ENCODE measurements at regions not wholly inside any gene's neighbourhood (a gene's known extent, or its start where the extent isn't known, plus 50 kb on each side); places are given as distances from the start of the nearest gene placed in this dataset.

- WGBS (ENCODE audit: insufficient coverage): 85% methylated on average over 11 of the region's 15 CpGs
- POLR2A ChIA-PET: no interaction called here
Measured at GRCh38 chr2:121132054-121132761, 152.8 kb downstream of the TFCP2L1 start.

GRCh38 chr2:121132762-121133107 is 152.3 kb downstream of the TFCP2L1 start:
- CTCF ChIA-PET: no interaction called here
- 50% methylated on average over 4 of the region's 6 CpGs for WGBS (ENCODE audit: insufficient coverage)
- H3K27ac Mint-ChIP-seq: no peak overlapping the region

More at GRCh38 chr2:121132054-121132761, 152.8 kb downstream of the TFCP2L1 start:
- intact Hi-C loops (cut with micrococcal nuclease): no loop called here
- Histone ChIP-seq H2AFZ (ENCODE audit: insufficient read depth, low read depth, low read length, poor library complexity, severe bottlenecking) (no peak overlapping the region), H3K27ac (ENCODE audit: low read length in 2 of 2) (no peak overlapping the region), H4K20me1 (ENCODE audit: control insufficient read depth, insufficient read depth, low read length, poor library complexity, severe bottlenecking) (no peaks in the 10 kb centered on the region), H3K9ac (ENCODE audit: low read length) (no peak overlapping the region), H3K27me3 (replicated peaks in 1 of 4; ENCODE audit: control extremely low read depth in 1 of 4, control insufficient read depth in 3 of 4, insufficient read depth in 4 of 4, low read length in 3 of 4) (no peaks in the 10 kb centered on the region), H3K4me3 (ENCODE audit: control extremely low read depth in 1 of 5, extremely low read depth in 1 of 5, insufficient read depth in 1 of 5, low read depth in 2 of 5, low read length in 4 of 5) (no peak overlapping the region), H3K9me3 (ENCODE audit: control extremely low read depth in 1 of 3, control insufficient read depth in 2 of 3, insufficient read depth in 1 of 3, low read length in 2 of 3) (peaks cover 0 to 18% (median 0%) of the 10 kb centered on the region in 3 donors), H3K4me1 (ENCODE audit: control insufficient read depth in 2 of 2, insufficient read depth in 2 of 2, low read length in 2 of 2) (no peaks in the 10 kb centered on the region), H3K79me2 (ENCODE audit: control insufficient read depth, insufficient read depth, low read length) (no peaks in the 10 kb centered on the region), H3K36me3 (replicated peaks in 1 of 2; ENCODE audit: control extremely low read depth in 1 of 2, control insufficient read depth in 1 of 2, extremely low read depth in 1 of 2, insufficient read depth in 2 of 2, low read length in 1 of 2) (no peaks in the 10 kb centered on the region), H3K4me2 (replicated peaks; ENCODE audit: low read depth, low read length, poor library complexity, severe bottlenecking) (no peak overlapping the region)
- Mint-ChIP-seq H3K9me3 (ENCODE audit: insufficient read depth) (no peaks in the 10 kb centered on the region), H3K27ac (no peak overlapping the region), H3K4me1 (no peaks in the 10 kb centered on the region), H3K27me3 (no peaks in the 10 kb centered on the region), H3K4me3 (no peak overlapping the region)
- CTCF ChIA-PET: no interaction called here
- no peak for ATAC-seq (ENCODE audit: low read depth)
- no peak for TF ChIP-seq EZH2 (IDR thresholded peaks at IDR 0.05; ENCODE audit: borderline replicate concordance, insufficient read depth, low read depth, low read length, poor library complexity, severe bottlenecking)
- TF ChIP-seq CTCF (IDR thresholded peaks at IDR 0.05): no peak
- no peak for DNase-seq

More at GRCh38 chr2:121132762-121133107, 152.3 kb downstream of the TFCP2L1 start:
- H4K20me1 ChIP-seq (ENCODE audit: control insufficient read depth, insufficient read depth, low read length, poor library complexity, severe bottlenecking): no peaks in the 10 kb centered on the region
- Mint-ChIP-seq H3K9me3 (ENCODE audit: insufficient read depth) (no peaks in the 10 kb centered on the region), H3K4me1 (no peaks in the 10 kb centered on the region), H3K27me3 (no peaks in the 10 kb centered on the region), H3K4me3 (no peak overlapping the region)
- no peak for TF ChIP-seq CTCF (IDR thresholded peaks at IDR 0.05)
- TF ChIP-seq EZH2 (IDR thresholded peaks at IDR 0.05; ENCODE audit: borderline replicate concordance, insufficient read depth, low read depth, low read length, poor library complexity, severe bottlenecking): no peak
- DNase-seq (no peak), ATAC-seq (ENCODE audit: low read depth) (no peak)
- no peak overlapping the region for H3K27ac ChIP-seq (ENCODE audit: low read length in 2 of 2)
- no peak overlapping the region for H3K9ac ChIP-seq (ENCODE audit: low read length)
- no peak overlapping the region for H3K4me3 ChIP-seq (ENCODE audit: control extremely low read depth in 1 of 5, extremely low read depth in 1 of 5, insufficient read depth in 1 of 5, low read depth in 2 of 5, low read length in 4 of 5)
- H3K27me3 ChIP-seq (replicated peaks in 1 of 4; ENCODE audit: control extremely low read depth in 1 of 4, control insufficient read depth in 3 of 4, insufficient read depth in 4 of 4, low read length in 3 of 4): no peaks in the 10 kb centered on the region
- H3K79me2 ChIP-seq (ENCODE audit: control insufficient read depth, insufficient read depth, low read length): no peaks in the 10 kb centered on the region
- no peaks in the 10 kb centered on the region for H3K4me1 ChIP-seq (ENCODE audit: control insufficient read depth in 2 of 2, insufficient read depth in 2 of 2, low read length in 2 of 2)
- intact Hi-C loops (cut with micrococcal nuclease): no loop called here
- H3K4me2 ChIP-seq (replicated peaks; ENCODE audit: low read depth, low read length, poor library complexity, severe bottlenecking): no peak overlapping the region
- H3K36me3 ChIP-seq (replicated peaks in 1 of 2; ENCODE audit: control extremely low read depth in 1 of 2, control insufficient read depth in 1 of 2, extremely low read depth in 1 of 2, insufficient read depth in 2 of 2, low read length in 1 of 2): no peaks in the 10 kb centered on the region
- peaks cover 0 to 18% (median 0%) of the 10 kb centered on the region in 3 donors for H3K9me3 ChIP-seq (ENCODE audit: control extremely low read depth in 1 of 3, control insufficient read depth in 2 of 3, insufficient read depth in 1 of 3, low read length in 2 of 3)
- no peak overlapping the region for H2AFZ ChIP-seq (ENCODE audit: insufficient read depth, low read depth, low read length, poor library complexity, severe bottlenecking)
- POLR2A ChIA-PET: no interaction called here

All from B cell (primary cell).